ENCODE measurements at regions not wholly inside any gene's neighbourhood (a gene's known extent, or its start where the extent isn't known, plus 50 kb on each side); places are given as distances from the start of the nearest gene placed in this dataset.

GRCh38 chr16:86661706-86662105 is 83.4 kb downstream of the FOXL1 start:
- DNase-seq (ENCODE audit: low spot score), result no peak
- Histone ChIP-seq H3K27me3 (replicated peaks; ENCODE audit: insufficient read depth, low read depth, low read length, poor library complexity) (peaks cover 52% of the 10 kb centered on the region), H3K4me3 (ENCODE audit: low read depth, low read length, poor library complexity, severe bottlenecking) (no peak overlapping the region), H3K4me1 (ENCODE audit: insufficient read depth, low read length, poor library complexity, severe bottlenecking) (no peaks in the 10 kb centered on the region), H3K9me3 (ENCODE audit: low read depth, low read length, poor library complexity, severe bottlenecking) (no peaks in the 10 kb centered on the region), H3K27ac (ENCODE audit: low read depth, low read length, poor library complexity, severe bottlenecking) (no peak overlapping the region), H3K36me3 (ENCODE audit: insufficient read depth, low read length, poor library complexity, severe bottlenecking) (no peaks in the 10 kb centered on the region)
- ChIA-PET POLR2A (ENCODE audit: low non-redundant PET) (no interaction called here), CTCF (no interaction called here)
- no TSS peak for BruUV-seq (replicated peaks)
- no peak for TF ChIP-seq CTCF (conservative IDR thresholded peaks at IDR 0.05; ENCODE audit: low read depth, low read length)
- no peak for TF ChIP-seq EZH2 (IDR thresholded peaks at IDR 0.05; ENCODE audit: borderline replicate concordance, low read depth, low read length, poor library complexity, severe bottlenecking)
- intact Hi-C loops (cut with micrococcal nuclease; ENCODE audit: unreplicated experiment), result no loop called here

- no peaks in the 10 kb centered on the region for H3K36me3 ChIP-seq (ENCODE audit: insufficient read depth, low read length, poor library complexity, severe bottlenecking)
- no peak overlapping the region for H3K27ac ChIP-seq (ENCODE audit: low read depth, low read length, poor library complexity, severe bottlenecking)
- no peak for TF ChIP-seq EZH2 (IDR thresholded peaks at IDR 0.05; ENCODE audit: borderline replicate concordance, low read depth, low read length, poor library complexity, severe bottlenecking)
- H3K9me3 ChIP-seq (ENCODE audit: low read depth, low read length, poor library complexity, severe bottlenecking), result no peaks in the 10 kb centered on the region
- CTCF ChIA-PET, result no interaction called here
- POLR2A ChIA-PET (ENCODE audit: low non-redundant PET), result no interaction called here
- no peak overlapping the region for H3K4me3 ChIP-seq (ENCODE audit: low read depth, low read length, poor library complexity, severe bottlenecking)
- intact Hi-C loops (cut with micrococcal nuclease; ENCODE audit: unreplicated experiment), result no loop called here
- peaks cover 57% of the 10 kb centered on the region for H3K27me3 ChIP-seq (replicated peaks; ENCODE audit: insufficient read depth, low read depth, low read length, poor library complexity)
- BruUV-seq (replicated peaks), result no TSS peak
- DNase-seq (ENCODE audit: low spot score), result no peak
- no peaks in the 10 kb centered on the region for H3K4me1 ChIP-seq (ENCODE audit: insufficient read depth, low read length, poor library complexity, severe bottlenecking)
Measured at GRCh38 chr16:86662195-86662594, 83.8 kb downstream of the FOXL1 start.

- H3K4me1 ChIP-seq (ENCODE audit: insufficient read depth, low read length, poor library complexity, severe bottlenecking), result no peaks in the 10 kb centered on the region
- no peak overlapping the region for H3K4me3 ChIP-seq (ENCODE audit: low read depth, low read length, poor library complexity, severe bottlenecking)
- H3K9me3 ChIP-seq (ENCODE audit: low read depth, low read length, poor library complexity, severe bottlenecking), result no peaks in the 10 kb centered on the region
- ChIA-PET POLR2A (ENCODE audit: low non-redundant PET) (no interaction called here), CTCF (no interaction called here)
- no peak for TF ChIP-seq CTCF (conservative IDR thresholded peaks at IDR 0.05; ENCODE audit: low read depth, low read length)
- no peak for TF ChIP-seq EZH2 (IDR thresholded peaks at IDR 0.05; ENCODE audit: borderline replicate concordance, low read depth, low read length, poor library complexity, severe bottlenecking)
- intact Hi-C loops (cut with micrococcal nuclease; ENCODE audit: unreplicated experiment), result no loop called here
- H3K36me3 ChIP-seq (ENCODE audit: insufficient read depth, low read length, poor library complexity, severe bottlenecking), result no peaks in the 10 kb centered on the region
- H3K27ac ChIP-seq (ENCODE audit: low read depth, low read length, poor library complexity, severe bottlenecking), result no peak overlapping the region
- H3K27me3 ChIP-seq (replicated peaks; ENCODE audit: insufficient read depth, low read depth, low read length, poor library complexity), result peaks cover 59% of the 10 kb centered on the region
- no TSS peak for BruUV-seq (replicated peaks)
- no peak for DNase-seq (ENCODE audit: low spot score)
Measured at GRCh38 chr16:86662740-86663139, 84.4 kb downstream of the FOXL1 start.

GRCh38 chr16:86663685-86664521 is 85.6 kb downstream of the FOXL1 start:
- DNase-seq (ENCODE audit: low spot score), result no peak
- Histone ChIP-seq H3K9me3 (ENCODE audit: low read depth, low read length, poor library complexity, severe bottlenecking) (no peaks in the 10 kb centered on the region), H3K4me3 (ENCODE audit: low read depth, low read length, poor library complexity, severe bottlenecking) (no peak overlapping the region), H3K36me3 (ENCODE audit: insufficient read depth, low read length, poor library complexity, severe bottlenecking) (no peaks in the 10 kb centered on the region), H3K27me3 (replicated peaks; ENCODE audit: insufficient read depth, low read depth, low read length, poor library complexity) (peaks cover 64% of the 10 kb centered on the region), H3K4me1 (ENCODE audit: insufficient read depth, low read length, poor library complexity, severe bottlenecking) (no peaks in the 10 kb centered on the region), H3K27ac (ENCODE audit: low read depth, low read length, poor library complexity, severe bottlenecking) (no peak overlapping the region)
- intact Hi-C loops (cut with micrococcal nuclease; ENCODE audit: unreplicated experiment), result no loop called here
- no TSS peak for BruUV-seq (replicated peaks)
- no peak for TF ChIP-seq CTCF (conservative IDR thresholded peaks at IDR 0.05; ENCODE audit: low read depth, low read length)
- TF ChIP-seq EZH2 (IDR thresholded peaks at IDR 0.05; ENCODE audit: borderline replicate concordance, low read depth, low read length, poor library complexity, severe bottlenecking), result no peak
- CTCF ChIA-PET, result no interaction called here
- POLR2A ChIA-PET (ENCODE audit: low non-redundant PET), result no interaction called here
